IMR-90 (cell line): ENCODE measurements at regions not wholly inside any gene's neighbourhood (a gene's known extent, or its start where the extent isn't known, plus 50 kb on each side); places are given as distances from the start of the nearest gene placed in this dataset.

Experiments
- ATAC-seq: fragments of 200-7000 bp; cut with Tn5 transposase; 2 replicates; pipeline ENCODE4 v1.9.1; 2020; ENCODE audit warnings: low read depth, mild to moderate bottlenecking, moderate library complexity
- BruUV-seq: library from RNA; stranded (reverse); fragments of 400-500 nt; replicated peaks from 2 replicates; lab custom pipeline; 2021; lab: Mats Ljungman, UMichigan
- CTCF ChIA-PET: fragments of 300-600 bp; formaldehyde crosslinking; extraction: SDS; loops from one replicate; lab custom pipeline; 2021; ENCODE audit warnings: antibody characterized with exemption; lab: Yijun Ruan, JAX
- POLR2A ChIA-PET: fragments of 300-600 bp; sonication (Branson Sonifier 250); formaldehyde crosslinking; loops from one replicate; lab custom pipeline; 2022; ENCODE audit warnings: antibody characterized with exemption; ENCODE audit not compliant: unreplicated experiment; lab: Charles Lee
- DNase-seq: peaks from one replicate; pipeline ENCODE4 v3.0.0; 2013
- H2AFZ ChIP-seq: replicated peaks from 2 replicates; pipeline ENCODE3; 2013; ENCODE audit warnings: low read length, mild to moderate bottlenecking; ENCODE audit not compliant: poor library complexity
- H2AK5ac ChIP-seq: 2 replicates; pipeline ENCODE4 v1.6.1; 2013; ENCODE audit warnings: low read depth, low read length, inconsistent platforms
- H2AK9ac ChIP-seq: replicated peaks from 2 replicates; pipeline ENCODE3; 2013; ENCODE audit warnings: mild to moderate bottlenecking, low read depth, low read length, moderate library complexity; ENCODE audit not compliant: poor library complexity
- H2BK120ac ChIP-seq: 2 replicates; pipeline ENCODE4 v1.6.1; 2013; ENCODE audit warnings: low read depth, low read length, inconsistent platforms
- H2BK15ac ChIP-seq: 3 replicates; pipeline ENCODE4 v1.6.1; 2013; ENCODE audit warnings: low read depth, low read length, inconsistent platforms
- H2BK20ac ChIP-seq: 2 replicates; pipeline ENCODE4 v1.6.1; 2013; ENCODE audit warnings: low read depth, mild to moderate bottlenecking, inconsistent platforms, low read length, moderate library complexity
- H2BK5ac ChIP-seq: 2 replicates; pipeline ENCODE4 v1.6.1; 2013; ENCODE audit warnings: mild to moderate bottlenecking, low read depth, low read length, inconsistent platforms; ENCODE audit not compliant: poor library complexity, severe bottlenecking
- H3K14ac ChIP-seq: replicated peaks from 2 replicates; pipeline ENCODE4 v1.6.1; 2013; ENCODE audit warnings: low read depth, low read length, inconsistent platforms
- H3K18ac ChIP-seq: 2 replicates; pipeline ENCODE4 v1.6.1; 2013; ENCODE audit warnings: low read depth, low read length, control low read depth
- H3K23ac ChIP-seq: 2 replicates; pipeline ENCODE4 v1.6.1; 2013; ENCODE audit warnings: low read depth, low read length, inconsistent platforms
- H3K27ac ChIP-seq: 2 replicates; pipeline ENCODE4 v1.5.1; 2013; ENCODE audit warnings: mild to moderate bottlenecking, control low read depth, low read length; ENCODE audit not compliant: insufficient read depth
- H3K27me3 ChIP-seq: 2 replicates; pipeline ENCODE4 v1.6.1; 2013; ENCODE audit warnings: low read length; ENCODE audit not compliant: control insufficient read depth, insufficient read depth
- H3K36me3 ChIP-seq: 2 replicates; pipeline ENCODE4 v1.6.1; 2013; ENCODE audit warnings: low read length, mixed read lengths; ENCODE audit not compliant: control insufficient read depth, insufficient read depth
- H3K4ac ChIP-seq: 2 replicates; pipeline ENCODE4 v1.6.1; 2013; ENCODE audit warnings: low read depth, low read length, inconsistent platforms
- H3K4me1 ChIP-seq: 2 replicates; pipeline ENCODE4 v1.6.1; 2013; ENCODE audit warnings: low read length, mixed read lengths; ENCODE audit not compliant: control insufficient read depth, insufficient read depth
- H3K4me2 ChIP-seq: 2 replicates; pipeline ENCODE4 v1.6.1; 2013; ENCODE audit warnings: low read depth, mild to moderate bottlenecking, control low read depth, low read length, moderate library complexity
- H3K4me3 ChIP-seq: 2 replicates; pipeline ENCODE4 v1.5.1; 2013; ENCODE audit warnings: low read depth, mild to moderate bottlenecking, control low read depth, low read length, moderate library complexity; ENCODE audit not compliant: insufficient read depth
- H3K56ac ChIP-seq: 2 replicates; pipeline ENCODE4 v1.6.1; 2013; ENCODE audit warnings: low read length, inconsistent platforms; ENCODE audit not compliant: insufficient read depth; ENCODE audit errors: extremely low read depth
- H3K79me1 ChIP-seq, 2 experiments: 2 replicates each; pipeline ENCODE4 v1.6.1; 2013; ENCODE audit warnings: low read length in 2 of 2, inconsistent platforms in 1 of 2, low read depth in 1 of 2
- H3K9ac ChIP-seq: 2 replicates; pipeline ENCODE4 v1.6.1; 2013; ENCODE audit warnings: low read depth, low read length, control low read depth
- H3K9me1 ChIP-seq: 2 replicates; pipeline ENCODE4 v1.6.1; 2013; ENCODE audit warnings: low read length, inconsistent platforms; ENCODE audit not compliant: insufficient read depth
- H3K9me3 ChIP-seq: 2 replicates; pipeline ENCODE4 v1.6.1; 2013; ENCODE audit warnings: low read length; ENCODE audit not compliant: control insufficient read depth, insufficient read depth
- H4K20me1 ChIP-seq: 2 replicates; pipeline ENCODE4 v1.6.1; 2013; ENCODE audit warnings: low read length, inconsistent platforms; ENCODE audit not compliant: insufficient read depth
- H4K5ac ChIP-seq: 2 replicates; pipeline ENCODE4 v1.6.1; 2013; ENCODE audit warnings: mild to moderate bottlenecking, low read depth, low read length, control low read depth
- H4K8ac ChIP-seq, 2 experiments: 2 replicates each; pipeline ENCODE4 v1.6.1; 2013; ENCODE audit warnings: low read depth in 2 of 2, low read length in 2 of 2, control low read depth in 1 of 2, inconsistent platforms in 1 of 2
- H4K91ac ChIP-seq: 2 replicates; pipeline ENCODE4 v1.6.1; 2013; ENCODE audit warnings: low read depth, low read length, inconsistent platforms; ENCODE audit not compliant: insufficient read depth
- CEBPB ChIP-seq: IDR thresholded peaks from 2 replicates; pipeline ENCODE4 v1.6.1; 2012; ENCODE audit warnings: low read depth, low read length, improper control_type of control experiment
- MAZ ChIP-seq: IDR thresholded peaks from 2 replicates; pipeline ENCODE4 v1.6.1; 2012; ENCODE audit warnings: low read depth, mild to moderate bottlenecking, low read length, improper control_type of control experiment, moderate library complexity, borderline replicate concordance
- NFE2L2 ChIP-seq: fragments of 150-350 bp; IDR thresholded peaks from 2 replicates; pipeline ENCODE4 v1.6.1; 2016; ENCODE audit warnings: low read depth, mild to moderate bottlenecking, low read length
- WGBS, 2 experiments: methylation state at CpG; one replicate each; pipeline versions ENCODE4 v1.1.5 to v1.1.7; 2013; ENCODE audit warnings: missing lambda C conversion rate in 2 of 2; ENCODE audit not compliant: insufficient read length in 1 of 2; ENCODE audit errors: extremely low coverage in 2 of 2; 5-methylcytosine and 5-hydroxymethylcytosine counted together
- dilution Hi-C: fragments of 300-500 bp; cut with HindIII; formaldehyde crosslinking; loops from one replicate; pipeline ENCODE4 v1.14.3; 2018; ENCODE audit warnings: low sequenced_read_pairs; ENCODE audit not compliant: unreplicated experiment
- in situ Hi-C: fragments of 300-500 bp; cut with MboI; formaldehyde crosslinking; loops from 3 replicates; pipeline ENCODE4 v1.14.3; 2019; ENCODE audit warnings: low sequenced_read_pairs, inconsistent platforms, mixed read lengths
- intact Hi-C: fragments of 100-400 bp; cut with micrococcal nuclease; formaldehyde crosslinking; loops from 2 replicates; pipeline ENCODE4 v1.10.0; 2022

- H2AK9ac ChIP-seq: no peak overlapping the region
- H2BK120ac ChIP-seq: no peak overlapping the region
- no peak overlapping the region for H3K56ac ChIP-seq
- no peaks in the 10 kb centered on the region for H3K4me1 ChIP-seq
- no peak overlapping the region for H3K4me2 ChIP-seq
- no peak overlapping the region for H3K18ac ChIP-seq
- no peak overlapping the region for H3K4me3 ChIP-seq
- DNase-seq (no peak), ATAC-seq (no peak)
- no peak overlapping the region for H3K14ac ChIP-seq
- no peak overlapping the region for H3K27ac ChIP-seq
- peaks cover 4% of the 10 kb centered on the region for H3K9me3 ChIP-seq
- no CpG with 5 or more reads among the region's 2 CpGs for WGBS, 2 experiments
- CTCF ChIA-PET: no interaction called here
- H3K23ac ChIP-seq: no peak overlapping the region
- no peak overlapping the region for H2AFZ ChIP-seq
- in situ Hi-C loops: no loop called here
- H3K36me3 ChIP-seq: no peaks in the 10 kb centered on the region
- no peak overlapping the region for H4K8ac ChIP-seq
- no peak overlapping the region for H2BK5ac ChIP-seq
- no peak overlapping the region for H2AK5ac ChIP-seq
- dilution Hi-C loops: no loop called here
- H4K20me1 ChIP-seq: no peaks in the 10 kb centered on the region
- no peak overlapping the region for H2BK20ac ChIP-seq
- H3K27me3 ChIP-seq: no peaks in the 10 kb centered on the region
- H4K91ac ChIP-seq: no peak overlapping the region
- intact Hi-C loops: no loop called here
- TF ChIP-seq NFE2L2 (no peak), CEBPB (no peak), MAZ (no peak)
- no peaks in the 10 kb centered on the region for H3K79me1 ChIP-seq
- no peaks in the 10 kb centered on the region for H3K9me1 ChIP-seq
- no peak overlapping the region for H4K5ac ChIP-seq
- POLR2A ChIA-PET: no interaction called here
- no peak overlapping the region for H3K9ac ChIP-seq
- H3K4ac ChIP-seq: no peak overlapping the region
- H2BK15ac ChIP-seq: no peak overlapping the region
- BruUV-seq: no TSS peak
Observed at GRCh38 chr12:72865921-72866320, 593.8 kb downstream of the TRHDE start.
